ENCODE measurements at regions not wholly inside any gene's neighbourhood (a gene's known extent, or its start where the extent isn't known, plus 50 kb on each side); places are given as distances from the start of the nearest gene placed in this dataset.

- Histone ChIP-seq H3K4me3 (no peak overlapping the region), H3K4me1 (replicated peaks in 1 of 2; ENCODE audit: control insufficient read depth in 2 of 2, insufficient read depth in 2 of 2, low read length in 2 of 2) (peaks cover 0 to 4% of the 10 kb centered on the region in 2 experiments; a peak in 1 of 5 replicates), H3K79me2 (ENCODE audit: control insufficient read depth, insufficient read depth, low read length) (no peaks in the 10 kb centered on the region), H4K20me1 (replicated peaks; ENCODE audit: control insufficient read depth, insufficient read depth, low read length) (no peaks in the 10 kb centered on the region), H3K27me3 (ENCODE audit: control insufficient read depth in 2 of 2, insufficient read depth in 2 of 2, low read length in 2 of 2) (peaks cover 17 to 88% of the 10 kb centered on the region in 2 experiments), H3K36me3 (ENCODE audit: control insufficient read depth, insufficient read depth, low read length) (no peaks in the 10 kb centered on the region), H3K27ac (ENCODE audit: extremely low read depth, low read depth, low read length) (no peak overlapping the region), H3K4me2 (ENCODE audit: insufficient read depth, low read length) (no peak overlapping the region), H3K9ac (ENCODE audit: insufficient read depth in 1 of 2, low read depth in 2 of 2, low read length in 2 of 2) (no peak overlapping the region), H2AFZ (ENCODE audit: low read depth, low read length) (no peak overlapping the region), H3K9me3 (replicated peaks; ENCODE audit: control insufficient read depth, insufficient read depth, low read depth, low read length) (no peaks in the 10 kb centered on the region), H3K9me1 (ENCODE audit: control insufficient read depth, insufficient read depth, low read length) (no peaks in the 10 kb centered on the region)
- 2% methylated on average over 24 of the region's 24 CpGs for WGBS (ENCODE audit: insufficient coverage, low coverage, missing lambda C conversion rate)
- no peak for FAIRE-seq
- POLR2A ChIA-PET = interaction anchor here (0.7 kb wide), 1 partner anchor 12 kb away, joined by 3 read pairs; no protein-coding TSS in a partner anchor
- CTCF ChIA-PET (ENCODE audit: low intra/inter-chr PET ratio) = no interaction called here
- no peak for ATAC-seq
- no peak for TF ChIP-seq ZNF76 (CRISPR knock-in tag; IDR thresholded peaks at IDR 0.05; ENCODE audit: borderline replicate concordance)
- TF ChIP-seq ZMIZ1 (IDR thresholded peaks at IDR 0.05; ENCODE audit: low read depth in 2 of 2, low read length in 2 of 2) = no peak
- no peak for TF ChIP-seq PHF21A (IDR thresholded peaks at IDR 0.05; ENCODE audit: borderline replicate concordance, low read depth)
- no peak for TF ChIP-seq ZNF551 (CRISPR knock-in tag; IDR thresholded peaks at IDR 0.05)
- no peak for TF ChIP-seq CTCF (IDR thresholded peaks at IDR 0.05 in 2 of 3, conservative IDR thresholded peaks at IDR 0.05 in 1 of 3; ENCODE audit: insufficient read depth in 2 of 3, low read depth in 1 of 3, low read length in 3 of 3)
- TF ChIP-seq RBM17 (IDR thresholded peaks at IDR 0.05; ENCODE audit: borderline replicate concordance, low read depth, low read length) = no peak
- TF ChIP-seq SIX5 (IDR thresholded peaks at IDR 0.05; ENCODE audit: borderline replicate concordance in 1 of 2, insufficient read depth in 1 of 2, low read depth in 1 of 2, low read length in 2 of 2) = no peak
- no peak for TF ChIP-seq CHCHD3 (CRISPR knock-in tag; IDR thresholded peaks at IDR 0.05)
- intact Hi-C loops (cut with micrococcal nuclease) (no loop called here), in situ Hi-C loops (cut with MboI) (no loop called here)
- BruUV-seq (replicated peaks) = no TSS peak
- no peak for DNase-seq (ENCODE audit: extremely low read depth in 1 of 4, low spot score in 3 of 4)
Observed at GRCh38 chr2:128372621-128373341, 54.1 kb upstream of the HS6ST1 start.
